HCT116 (cell line): ENCODE measurements at regions not wholly inside any gene's neighbourhood (a gene's known extent, or its start where the extent isn't known, plus 50 kb on each side); places are given as distances from the start of the nearest gene placed in this dataset.
"Not testable (repeated sequence)": the region's sequence is repeated elsewhere in the genome, so short reads cannot be mapped to it uniquely, and the experiment has no call there.

Experiments used
- ATAC-seq: fragments of 200-7000 bp; cut with Tn5 transposase; 2 replicates; pipeline ENCODE4 v1.9.1; 2020; ENCODE audit warnings: mild to moderate bottlenecking, moderate library complexity
- BruUV-seq: library from RNA; stranded (reverse); fragments of 400-500 nt; replicated peaks from 2 replicates; lab custom pipeline; 2021; lab: Mats Ljungman, UMichigan
- CTCF ChIA-PET: fragments of 300-600 bp; sonication (Branson Sonifier 250); formaldehyde crosslinking; loops from one replicate; lab custom pipeline; 2021; ENCODE audit warnings: antibody characterized with exemption; lab: Charles Lee
- POLR2A ChIA-PET: fragments of 300-600, 350-600 bp; sonication (Branson Sonifier 250); formaldehyde crosslinking; loops from one replicate; lab custom pipeline; 2021; ENCODE audit warnings: antibody characterized with exemption; lab: Charles Lee
- RAD21 ChIA-PET, 2 experiments: fragments of 300-600 bp; sonication (Branson Sonifier 250); formaldehyde crosslinking; loops; one replicate each; lab custom pipeline; 2023; ENCODE audit warnings: low total read pairs in 2 of 2; ENCODE audit not compliant: uncharacterized antibody in 2 of 2, unreplicated experiment in 2 of 2, low non-redundant PET in 1 of 2; lab: Charles Lee
- DNase-seq: peaks from one replicate; pipeline ENCODE4 v3.0.0-alpha.2; 2010; ENCODE audit warnings: low read depth, low spot score
- H2AFZ ChIP-seq: fragments of 200-600 bp; shearing (Covaris generic), sonication (generic); 2 replicates; pipeline ENCODE4 v1.6.1; 2017; ENCODE audit warnings: low read depth, mixed run types, mixed read lengths, antibody characterized with exemption, low read length; ENCODE audit not compliant: poor library complexity, severe bottlenecking
- H3K27ac ChIP-seq: 2 replicates; pipeline ENCODE4 v1.5.1; 2012; ENCODE audit warnings: low read depth, low read length
- H3K27me3 ChIP-seq: fragments of 200-600 bp; sonication (generic); 2 replicates; pipeline ENCODE4 v1.6.1; 2016; ENCODE audit warnings: mixed run types, low read length, mixed read lengths; ENCODE audit not compliant: insufficient read depth
- H3K36me3 ChIP-seq, 2 experiments: fragments of 200-500 bp in 1 of 2; fragments of 200-600 bp in 1 of 2; sonication (Bioruptor generic) in 1 of 2; sonication (generic) in 1 of 2; 2 replicates each; pipeline versions ENCODE4 v1.5.1 to v1.6.1; 2014 to 2016; ENCODE audit warnings: low read length in 2 of 2, inconsistent platforms in 1 of 2, mixed read lengths in 1 of 2, mixed run types in 1 of 2; ENCODE audit not compliant: insufficient read depth in 2 of 2, control insufficient read depth in 1 of 2
- H3K4me1 ChIP-seq, 2 experiments: fragments of 200-600 bp in 1 of 2; sonication (generic) in 1 of 2; 2 replicates each; pipeline versions ENCODE4 v1.5.1 to v1.6.1; 2012 to 2017; ENCODE audit warnings: low read length in 2 of 2, inconsistent platforms in 1 of 2, mild to moderate bottlenecking in 1 of 2, mixed read lengths in 1 of 2, mixed run types in 1 of 2, moderate library complexity in 1 of 2; ENCODE audit not compliant: insufficient read depth in 2 of 2, control insufficient read depth in 1 of 2
- H3K4me2 ChIP-seq: fragments of 200-600 bp; sonication (generic); 2 replicates; pipeline ENCODE4 v1.6.1; 2017; ENCODE audit warnings: mixed run types, low read length, mixed read lengths
- H3K4me3 ChIP-seq, 2 experiments: fragments of 200-600 bp in 1 of 2; sonication (generic) in 1 of 2; replicated peaks in 1 of 2; 2 replicates each; pipeline ENCODE4 v1.5.1; 2011 to 2016; ENCODE audit warnings: low read length in 2 of 2, control low read depth in 1 of 2, low read depth in 1 of 2, mild to moderate bottlenecking in 1 of 2, mixed read lengths in 1 of 2, mixed run types in 1 of 2
- H3K79me2 ChIP-seq: fragments of 200-600 bp; sonication (generic); 2 replicates; pipeline ENCODE4 v1.6.1; 2017; ENCODE audit warnings: mild to moderate bottlenecking, mixed run types, low read length, moderate library complexity, mixed read lengths; ENCODE audit not compliant: insufficient read depth
- H3K9ac ChIP-seq: fragments of 200-600 bp; sonication (generic); 2 replicates; pipeline ENCODE4 v1.6.1; 2016; ENCODE audit warnings: low read length, mixed read lengths
- H3K9me2 ChIP-seq: fragments of 200-600 bp; sonication (generic), shearing (Covaris generic); 2 replicates; pipeline ENCODE4 v1.6.1; 2017; ENCODE audit warnings: mixed run types, mild to moderate bottlenecking, moderate library complexity; ENCODE audit not compliant: insufficient read depth
- H3K9me3 ChIP-seq, 2 experiments: fragments of 200-500 bp in 1 of 2; fragments of 200-600 bp in 1 of 2; sonication (Bioruptor generic) in 1 of 2; sonication (generic) in 1 of 2; 2 replicates each; pipeline ENCODE4 v1.6.1; 2014 to 2017; ENCODE audit warnings: low read length in 2 of 2, mixed read lengths in 2 of 2, inconsistent platforms in 1 of 2, low read depth in 1 of 2, mild to moderate bottlenecking in 1 of 2, mixed run types in 1 of 2, moderate library complexity in 1 of 2; ENCODE audit not compliant: control insufficient read depth in 1 of 2, insufficient read depth in 1 of 2
- H4K20me1 ChIP-seq: fragments of 200-600 bp; sonication (generic), shearing (Covaris generic); 2 replicates; pipeline ENCODE4 v1.6.1; 2017; ENCODE audit warnings: mixed run types, mild to moderate bottlenecking, moderate library complexity; ENCODE audit not compliant: insufficient read depth
- FOSL1 ChIP-seq: IDR thresholded peaks from 2 replicates; pipeline ENCODE4 v1.6.1; 2012; ENCODE audit warnings: low read depth
- YY1 ChIP-seq: IDR thresholded peaks from 2 replicates; pipeline ENCODE4 v1.6.1; 2011; ENCODE audit warnings: low read length, low read depth, moderate library complexity, mild to moderate bottlenecking; ENCODE audit not compliant: insufficient replicate concordance; ENCODE audit errors: extremely low read depth
- intact Hi-C: fragments of 100-400 bp; cut with micrococcal nuclease; formaldehyde crosslinking; loops from 2 replicates; pipeline ENCODE4 v1.10.0; 2022
- TF ChIP-seq, protein P1 (sequence below): IDR thresholded peaks from 2 replicates; pipeline ENCODE4 v1.6.1; 2012

DNA sequence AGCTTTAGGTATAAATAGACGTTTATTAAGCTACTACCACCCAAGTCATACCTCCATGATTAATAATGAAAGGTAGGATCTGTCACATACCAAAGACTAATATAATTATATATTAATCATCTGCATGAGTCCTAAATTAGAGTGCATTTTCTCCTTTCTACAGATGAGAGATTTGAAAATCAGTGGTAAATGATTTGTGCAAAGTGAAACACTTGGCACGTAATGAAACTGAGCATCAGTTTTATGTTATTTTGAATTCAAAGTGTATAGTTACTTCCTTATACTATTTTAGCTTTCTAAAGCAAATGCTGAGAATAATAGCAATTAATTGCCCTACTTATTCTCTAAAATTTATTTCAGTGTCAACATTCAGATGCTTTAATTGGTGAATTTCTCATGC, 615.3 kb downstream of the TRIB2 start (continued):
- TF ChIP-seq YY1, result no peak
- TF ChIP-seq, protein P1, sequence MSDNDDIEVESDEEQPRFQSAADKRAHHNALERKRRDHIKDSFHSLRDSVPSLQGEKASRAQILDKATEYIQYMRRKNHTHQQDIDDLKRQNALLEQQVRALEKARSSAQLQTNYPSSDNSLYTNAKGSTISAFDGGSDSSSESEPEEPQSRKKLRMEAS, result no peak

DNA sequence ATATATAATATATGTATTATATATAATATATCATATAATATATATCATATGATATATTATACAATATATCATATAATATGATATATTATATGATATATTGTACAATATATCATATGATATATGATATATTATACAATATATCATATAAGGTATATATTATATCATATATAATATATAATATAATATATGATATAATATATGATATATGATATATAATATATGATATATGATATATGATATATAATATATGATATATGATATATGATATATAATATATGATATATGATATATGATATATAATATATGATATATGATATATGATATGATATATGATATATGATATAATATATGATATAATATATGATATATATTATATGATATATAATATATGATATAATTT, 617.3 kb downstream of the TRIB2 start:
- ATAC-seq, H3K27ac ChIP-seq, H3K4me3 ChIP-seq, H3K79me2 ChIP-seq, CTCF ChIA-PET, BruUV-seq, H3K4me2 ChIP-seq, H3K9me2 ChIP-seq, H3K36me3 ChIP-seq, H2AFZ ChIP-seq, intact Hi-C loops, POLR2A ChIA-PET, H3K27me3 ChIP-seq, H3K9ac ChIP-seq, RAD21 ChIA-PET, H3K4me1 ChIP-seq, H4K20me1 ChIP-seq: not testable (repeated sequence)
- H3K9me3 ChIP-seq, result peaks cover 10 to 16% of the 10 kb centered on the region in 2 experiments; a peak in 2 of 4 replicates
- DNase-seq, result peak; percentile 2

DNA sequence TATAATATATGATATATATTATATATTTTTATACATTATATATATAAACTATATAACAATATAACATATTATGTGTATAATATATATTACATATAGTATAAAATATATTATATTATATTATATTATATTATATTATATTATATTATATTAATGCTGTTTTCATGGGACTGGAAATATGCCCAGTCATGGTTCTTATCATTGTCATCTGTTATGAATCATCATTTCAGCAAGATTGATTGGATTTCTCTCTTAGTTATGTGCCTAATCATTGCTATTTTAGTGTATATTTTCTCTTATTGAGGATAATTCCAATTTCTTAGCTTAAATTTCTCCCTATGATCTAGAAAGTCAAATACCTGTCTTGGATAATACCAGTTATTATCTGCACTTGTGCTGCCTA, 617.8 kb downstream of the TRIB2 start:
- no peaks in the 10 kb centered on the region for H4K20me1 ChIP-seq
- H3K4me2 ChIP-seq, result no peak overlapping the region
- ChIA-PET RAD21 (no interaction called here), CTCF (no interaction called here), POLR2A (no interaction called here)
- intact Hi-C loops, result no loop called here
- no peak overlapping the region for H3K27ac ChIP-seq
- no TSS peak for BruUV-seq
- H3K36me3 ChIP-seq, result no peaks in the 10 kb centered on the region
- no peak overlapping the region for H2AFZ ChIP-seq
- DNase-seq (no peak), ATAC-seq (no peak)
- H3K27me3 ChIP-seq, result no peaks in the 10 kb centered on the region
- H3K4me1 ChIP-seq, result no peaks in the 10 kb centered on the region
- no peaks in the 10 kb centered on the region for H3K79me2 ChIP-seq
- H3K9me2 ChIP-seq, result no peaks in the 10 kb centered on the region
- no peak overlapping the region for H3K9ac ChIP-seq
- no peak overlapping the region for H3K4me3 ChIP-seq
- TF ChIP-seq FOSL1 (no peak), YY1 (no peak)
- peaks cover 10 to 16% of the 10 kb centered on the region in 2 experiments; a peak in 2 of 4 replicates for H3K9me3 ChIP-seq
